ENCODE measurements at regions not wholly inside any gene's neighbourhood (a gene's known extent, or its start where the extent isn't known, plus 50 kb on each side); places are given as distances from the start of the nearest gene placed in this dataset.

DNA sequence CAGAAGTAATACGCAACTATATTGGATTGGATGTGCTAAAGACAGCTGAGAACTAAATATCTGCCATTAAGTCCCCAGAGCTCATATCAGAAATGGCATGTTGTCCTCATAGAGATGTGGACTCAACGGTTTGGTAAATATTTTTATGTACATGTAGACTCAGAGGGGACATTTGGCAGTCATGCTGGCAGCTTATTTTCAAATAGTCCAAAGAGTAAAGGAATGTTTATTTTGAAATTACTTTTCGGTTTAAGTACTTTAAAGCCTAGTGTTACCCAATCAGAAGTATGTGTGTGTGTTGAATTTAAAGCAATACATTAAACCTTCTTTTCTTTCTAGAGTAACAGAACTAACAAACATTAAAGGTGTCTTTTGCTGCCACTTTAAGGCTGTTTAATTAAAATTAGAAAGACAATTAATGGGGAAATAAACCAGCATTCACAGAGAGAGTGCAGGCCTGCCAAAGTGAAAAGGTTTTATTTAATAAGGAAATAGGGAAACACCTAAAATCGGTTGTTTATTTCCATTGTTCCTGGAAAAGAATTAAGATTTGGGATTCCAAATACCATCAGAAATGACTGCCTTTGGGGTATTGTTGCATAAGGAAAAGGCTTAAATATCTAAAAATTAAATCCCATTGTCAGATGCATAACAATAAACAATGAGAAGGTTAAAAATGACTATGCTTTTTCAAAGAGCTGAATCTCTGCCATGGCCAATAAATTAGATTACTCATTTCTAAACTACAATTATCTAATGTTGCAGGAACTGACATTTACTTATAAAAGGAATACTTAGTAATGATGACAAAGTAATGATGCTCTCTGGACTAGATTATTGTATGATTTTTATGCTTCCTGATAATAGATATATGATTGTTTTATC lies 113.4 kb upstream of the AHR start:
- no peak for ATAC-seq
- H3K9me3 ChIP-seq (ENCODE audit: control insufficient read depth, low read length, poor library complexity, severe bottlenecking): no peaks in the 10 kb centered on the region
- Mint-ChIP-seq H3K27ac (peak overlapping the region; percentile 77), H3K4me3 (no peak overlapping the region), H3K36me3 (ENCODE audit: low read depth) (no peaks in the 10 kb centered on the region), H3K4me1 (peaks cover 13% of the 10 kb centered on the region), H3K27me3 (no peaks in the 10 kb centered on the region)
- DNase-seq: no peak

DNA sequence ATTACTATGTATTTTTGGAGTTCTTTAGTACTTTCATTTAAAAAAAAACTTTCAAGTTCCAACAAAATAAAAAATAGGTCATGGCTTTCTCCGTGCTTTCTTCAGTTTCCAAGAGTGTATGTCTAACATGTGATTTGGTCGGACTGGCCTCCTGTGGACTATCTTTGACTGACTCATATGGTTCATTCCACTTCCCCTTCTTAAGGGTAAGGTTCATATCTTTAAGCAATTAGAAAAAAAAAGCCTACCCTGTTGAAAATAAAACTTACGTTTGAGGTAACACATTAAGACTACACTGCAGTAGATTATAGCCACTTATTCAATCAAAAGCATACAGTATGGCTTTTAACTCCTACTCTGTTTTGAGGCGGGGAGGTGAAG lies 112.8 kb upstream of the AHR start:
- DNase-seq: no peak
- H3K9me3 ChIP-seq (ENCODE audit: control insufficient read depth, low read length, poor library complexity, severe bottlenecking): no peaks in the 10 kb centered on the region
- H3K4me3 Mint-ChIP-seq: peak overlapping the region; percentile 31
- H3K4me1 Mint-ChIP-seq: peaks cover 13% of the 10 kb centered on the region
- H3K36me3 Mint-ChIP-seq (ENCODE audit: low read depth): no peaks in the 10 kb centered on the region
- ATAC-seq: peak; percentile 73
- no peaks in the 10 kb centered on the region for H3K27me3 Mint-ChIP-seq
- H3K27ac Mint-ChIP-seq: peak overlapping the region; percentile 77

DNA sequence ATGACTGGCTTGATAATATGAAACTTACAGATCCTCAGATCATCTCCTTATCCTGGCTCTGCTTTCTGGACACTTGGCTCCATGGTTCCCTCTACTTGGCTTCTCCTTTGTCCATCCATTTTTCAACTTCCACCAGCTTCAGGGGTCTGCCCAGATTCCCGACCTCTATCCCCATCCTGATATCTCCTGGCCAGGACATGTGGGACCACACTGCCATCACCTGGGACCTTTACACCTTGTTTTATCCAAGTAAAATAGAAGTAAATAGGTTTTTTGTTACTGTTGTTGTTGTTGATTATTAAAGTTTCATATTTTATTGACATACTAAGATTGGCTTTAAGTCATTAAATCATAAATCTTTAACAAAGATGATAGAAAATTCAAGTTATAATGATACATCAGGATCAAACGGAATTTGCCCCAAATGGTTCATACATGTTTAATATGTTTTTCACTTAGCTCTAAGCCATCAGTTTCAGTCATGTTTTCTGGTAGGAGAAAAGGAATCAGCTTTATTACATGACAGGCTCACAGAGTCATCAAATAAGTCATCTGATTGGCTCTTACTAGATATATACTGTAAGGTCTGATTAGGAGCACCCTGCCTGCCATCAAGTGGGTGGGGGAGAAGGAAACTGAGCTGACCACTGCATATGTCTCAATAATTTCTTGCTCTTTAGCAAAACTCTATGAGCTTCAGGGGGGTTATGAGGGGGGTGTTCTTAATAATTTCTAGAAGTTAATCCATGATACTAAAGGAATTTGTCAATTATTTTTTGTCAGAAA lies 111.5 kb upstream of the AHR start:
- no peaks in the 10 kb centered on the region for H3K9me3 ChIP-seq (ENCODE audit: control insufficient read depth, low read length, poor library complexity, severe bottlenecking)
- ATAC-seq: no peak
- Mint-ChIP-seq H3K27me3 (no peaks in the 10 kb centered on the region), H3K36me3 (ENCODE audit: low read depth) (no peaks in the 10 kb centered on the region), H3K4me1 (peaks cover 13% of the 10 kb centered on the region), H3K4me3 (no peak overlapping the region), H3K27ac (no peak overlapping the region)
- DNase-seq: no peak

DNA sequence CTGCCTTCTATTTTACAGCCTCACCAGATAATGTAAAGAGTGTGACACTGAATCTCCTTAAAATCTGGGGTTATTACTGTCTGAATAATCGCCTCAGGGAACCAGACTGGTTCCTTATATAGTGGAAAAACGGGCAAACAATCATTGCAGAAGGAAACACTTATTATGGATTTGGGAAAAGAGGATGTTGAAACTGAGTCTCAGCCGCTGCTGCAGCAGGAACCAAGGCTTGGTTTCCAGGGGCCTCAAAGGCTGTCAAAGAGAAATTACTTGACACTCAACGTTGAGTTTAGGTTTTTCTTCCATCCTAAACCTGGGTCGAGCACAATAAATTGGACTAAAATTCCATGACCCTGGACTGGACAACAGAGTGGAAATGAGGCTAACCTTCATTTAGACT lies 103.8 kb upstream of the AHR start:
- DNase-seq (no peak), ATAC-seq (no peak)
- Mint-ChIP-seq H3K27me3 (no peaks in the 10 kb centered on the region), H3K27ac (no peak overlapping the region), H3K4me3 (no peak overlapping the region), H3K4me1 (peaks cover 10% of the 10 kb centered on the region), H3K36me3 (ENCODE audit: low read depth) (no peaks in the 10 kb centered on the region)
- no peaks in the 10 kb centered on the region for H3K9me3 ChIP-seq (ENCODE audit: control insufficient read depth, low read length, poor library complexity, severe bottlenecking)

DNA sequence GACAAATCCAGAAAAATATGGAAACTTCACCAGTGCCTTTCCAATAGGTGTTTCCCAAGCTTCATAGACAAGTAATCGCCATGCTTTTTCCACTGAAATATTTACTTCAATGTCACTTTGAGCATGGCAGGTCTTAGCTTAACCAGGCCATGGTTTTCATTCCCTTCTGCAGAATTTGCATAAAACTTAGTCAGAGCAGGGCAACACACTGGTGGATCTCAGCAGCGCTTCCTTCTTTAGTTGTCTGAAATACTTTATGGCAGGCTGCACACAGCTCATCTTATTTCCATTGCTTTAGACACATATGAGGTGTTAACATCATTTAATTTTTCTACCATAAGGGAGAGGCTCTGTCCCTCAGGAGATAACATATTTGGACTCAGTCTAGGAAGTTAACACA lies 102.9 kb upstream of the AHR start:
- H3K27ac Mint-ChIP-seq: peak overlapping the region; percentile 61
- H3K4me1 Mint-ChIP-seq: peaks cover 10% of the 10 kb centered on the region
- H3K27me3 Mint-ChIP-seq: no peaks in the 10 kb centered on the region
- no peak for DNase-seq
- H3K4me3 Mint-ChIP-seq: no peak overlapping the region
- no peaks in the 10 kb centered on the region for H3K9me3 ChIP-seq (ENCODE audit: control insufficient read depth, low read length, poor library complexity, severe bottlenecking)
- peaks cover 3% of the 10 kb centered on the region for H3K36me3 Mint-ChIP-seq (ENCODE audit: low read depth)
- no peak for ATAC-seq

DNA sequence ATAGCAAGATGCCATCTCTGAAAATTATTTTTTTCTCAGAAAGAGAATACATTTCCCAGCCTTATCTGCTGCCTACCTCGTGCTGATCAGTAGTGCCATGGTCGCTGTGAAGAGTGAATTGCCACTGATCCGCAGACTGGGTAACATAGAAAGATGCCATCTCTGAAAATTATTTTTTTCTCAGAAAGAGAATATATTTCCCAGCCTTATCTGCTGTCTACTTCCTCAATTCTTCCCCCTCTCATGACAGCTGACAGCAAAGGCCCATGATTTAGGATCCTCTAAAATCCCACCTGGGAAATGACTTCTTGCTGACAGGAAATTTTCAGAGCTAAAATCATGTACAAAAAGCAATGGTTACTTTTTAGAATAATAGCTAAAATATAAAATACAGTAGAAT lies 92.5 kb upstream of the AHR start:
- H3K36me3 Mint-ChIP-seq (ENCODE audit: low read depth): peaks cover 5% of the 10 kb centered on the region
- H3K27ac Mint-ChIP-seq: no peak overlapping the region
- peaks cover 4% of the 10 kb centered on the region for H3K4me1 Mint-ChIP-seq
- H3K9me3 ChIP-seq (ENCODE audit: control insufficient read depth, low read length, poor library complexity, severe bottlenecking): no peaks in the 10 kb centered on the region
- H3K4me3 Mint-ChIP-seq: no peak overlapping the region
- DNase-seq: no peak
- ATAC-seq: no peak
- H3K27me3 Mint-ChIP-seq: no peaks in the 10 kb centered on the region

DNA sequence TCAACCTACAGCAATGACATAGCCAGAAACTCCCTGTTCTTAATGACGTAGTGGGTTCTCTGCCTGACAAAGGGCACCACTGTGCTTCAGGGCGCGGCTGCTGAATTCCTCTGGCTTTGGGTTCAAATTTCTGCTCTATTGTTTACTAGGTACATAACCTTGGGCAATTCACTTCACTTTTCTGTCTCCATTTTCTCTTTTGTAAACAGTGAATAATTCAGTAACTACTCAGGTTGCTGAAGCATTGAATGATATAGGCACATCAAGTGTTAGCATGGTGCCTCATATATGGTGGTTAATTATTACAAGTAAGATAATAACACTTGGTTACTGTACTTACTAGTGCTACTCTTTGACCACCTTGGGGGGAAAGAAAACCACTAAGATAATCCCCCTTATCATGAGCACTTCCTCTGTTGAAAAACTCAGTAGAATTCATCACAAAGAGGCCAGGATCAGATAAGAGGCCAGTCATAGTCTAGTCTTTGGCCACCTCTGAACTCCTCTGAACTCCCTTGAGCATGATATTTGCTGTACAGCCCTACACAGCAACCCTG lies 92.0 kb upstream of the AHR start:
- H3K9me3 ChIP-seq (ENCODE audit: control insufficient read depth, low read length, poor library complexity, severe bottlenecking): no peaks in the 10 kb centered on the region
- ATAC-seq (no peak), DNase-seq (no peak)
- Mint-ChIP-seq H3K36me3 (ENCODE audit: low read depth) (peaks cover 5% of the 10 kb centered on the region), H3K27me3 (no peaks in the 10 kb centered on the region), H3K4me3 (no peak overlapping the region), H3K4me1 (peaks cover 4% of the 10 kb centered on the region), H3K27ac (no peak overlapping the region)

DNA sequence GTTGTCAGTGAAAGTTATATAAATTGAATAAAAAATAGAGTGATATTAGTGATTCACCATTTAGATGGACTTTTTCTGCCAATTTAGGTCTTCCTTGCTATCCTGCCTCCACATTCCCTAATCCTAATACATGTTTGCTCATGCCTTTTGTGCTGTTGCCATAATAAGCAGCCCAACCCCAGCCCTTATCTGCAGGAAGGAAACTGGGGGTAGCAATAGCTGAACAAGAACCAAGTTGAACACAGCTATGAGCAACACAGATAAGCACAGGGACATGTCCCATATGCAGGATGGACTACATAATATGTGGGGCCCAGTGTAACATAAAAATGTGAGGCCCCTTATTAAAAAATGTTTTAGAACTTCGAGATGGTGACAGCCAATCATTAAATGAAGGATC lies 91.2 kb upstream of the AHR start:
- Mint-ChIP-seq H3K27ac (no peak overlapping the region), H3K4me3 (no peak overlapping the region), H3K36me3 (ENCODE audit: low read depth) (peaks cover 5% of the 10 kb centered on the region), H3K27me3 (no peaks in the 10 kb centered on the region), H3K4me1 (peaks cover 4% of the 10 kb centered on the region)
- ATAC-seq (no peak), DNase-seq (no peak)
- no peaks in the 10 kb centered on the region for H3K9me3 ChIP-seq (ENCODE audit: control insufficient read depth, low read length, poor library complexity, severe bottlenecking)

DNA sequence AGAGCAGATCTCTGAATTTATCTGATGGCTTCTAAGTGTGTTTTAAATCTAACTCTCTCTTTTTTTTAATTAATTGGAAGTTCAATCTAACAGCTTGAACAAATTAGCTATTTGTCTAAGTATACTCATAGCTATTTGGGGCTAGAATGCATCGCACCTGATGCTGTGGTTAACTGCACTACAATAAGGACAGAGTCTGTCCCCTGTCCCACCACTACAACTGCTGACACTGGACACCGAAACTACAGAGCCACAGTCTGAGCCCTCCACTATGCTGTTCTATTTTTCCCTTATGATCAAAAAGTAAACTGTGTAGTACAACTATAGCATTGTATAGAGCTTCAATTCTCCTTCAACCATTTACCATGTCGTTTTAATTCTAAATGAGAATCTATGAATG lies 89.4 kb upstream of the AHR start:
- Mint-ChIP-seq H3K36me3 (ENCODE audit: low read depth) (peaks cover 2% of the 10 kb centered on the region), H3K27me3 (no peaks in the 10 kb centered on the region), H3K4me3 (no peak overlapping the region), H3K4me1 (peaks cover 4% of the 10 kb centered on the region), H3K27ac (no peak overlapping the region)
- ATAC-seq (no peak), DNase-seq (no peak)
- no peaks in the 10 kb centered on the region for H3K9me3 ChIP-seq (ENCODE audit: control insufficient read depth, low read length, poor library complexity, severe bottlenecking)

DNA sequence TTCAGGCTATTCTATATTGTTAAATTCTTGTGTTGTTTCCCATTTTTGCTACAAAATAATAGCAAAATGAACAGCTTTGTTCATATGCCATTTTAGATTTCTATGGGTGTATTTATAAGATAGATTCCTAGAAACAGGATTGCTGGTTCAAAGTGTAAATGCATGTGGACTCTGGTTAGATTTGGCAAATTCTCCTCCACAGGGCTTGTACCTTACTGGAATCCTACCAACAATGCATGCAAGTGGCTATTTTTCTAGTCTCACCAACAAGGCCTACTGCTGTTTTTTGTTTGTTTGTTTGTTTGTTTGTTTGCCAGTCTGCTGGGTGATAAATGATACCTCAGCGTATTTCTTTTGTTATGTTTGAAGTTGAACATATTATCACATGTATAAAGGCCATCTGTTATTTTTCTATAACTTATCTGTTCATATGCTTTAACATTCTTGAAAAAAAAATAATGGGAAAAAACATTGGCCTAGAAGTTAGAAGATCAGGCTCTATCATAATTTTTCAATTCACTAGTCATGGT lies 87.1 kb upstream of the AHR start:
- DNase-seq (no peak), ATAC-seq (no peak)
- Mint-ChIP-seq H3K27ac (no peak overlapping the region), H3K27me3 (no peaks in the 10 kb centered on the region), H3K36me3 (ENCODE audit: low read depth) (peaks cover 3% of the 10 kb centered on the region), H3K4me1 (peaks cover 4% of the 10 kb centered on the region), H3K4me3 (no peak overlapping the region)
- H3K9me3 ChIP-seq (ENCODE audit: control insufficient read depth, low read length, poor library complexity, severe bottlenecking): no peaks in the 10 kb centered on the region

DNA sequence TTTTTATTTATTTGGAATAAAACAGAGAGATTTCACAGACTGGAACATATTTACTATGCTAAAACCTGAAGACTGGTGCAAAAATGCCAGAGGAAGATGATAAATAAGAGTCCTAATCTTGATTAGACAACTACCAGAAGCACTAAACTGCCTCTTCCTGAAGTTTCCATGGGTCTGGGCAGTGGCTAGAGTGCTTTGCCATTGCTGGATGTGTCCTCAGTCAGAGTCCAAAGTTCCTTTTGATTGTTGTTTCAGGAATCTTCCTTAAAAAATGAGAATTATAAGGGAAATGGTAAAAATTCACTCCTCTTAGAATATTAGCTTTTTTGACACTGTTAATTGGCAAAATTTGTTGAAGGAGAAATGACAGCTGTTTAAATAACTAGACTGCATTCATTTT lies 86.3 kb upstream of the AHR start:
- H3K27me3 Mint-ChIP-seq: no peaks in the 10 kb centered on the region
- peaks cover 3% of the 10 kb centered on the region for H3K4me1 Mint-ChIP-seq
- H3K4me3 Mint-ChIP-seq: no peak overlapping the region
- peaks cover 4% of the 10 kb centered on the region for H3K36me3 Mint-ChIP-seq (ENCODE audit: low read depth)
- H3K9me3 ChIP-seq (ENCODE audit: control insufficient read depth, low read length, poor library complexity, severe bottlenecking): no peaks in the 10 kb centered on the region
- H3K27ac Mint-ChIP-seq: no peak overlapping the region
- ATAC-seq: no peak
- no peak for DNase-seq

DNA sequence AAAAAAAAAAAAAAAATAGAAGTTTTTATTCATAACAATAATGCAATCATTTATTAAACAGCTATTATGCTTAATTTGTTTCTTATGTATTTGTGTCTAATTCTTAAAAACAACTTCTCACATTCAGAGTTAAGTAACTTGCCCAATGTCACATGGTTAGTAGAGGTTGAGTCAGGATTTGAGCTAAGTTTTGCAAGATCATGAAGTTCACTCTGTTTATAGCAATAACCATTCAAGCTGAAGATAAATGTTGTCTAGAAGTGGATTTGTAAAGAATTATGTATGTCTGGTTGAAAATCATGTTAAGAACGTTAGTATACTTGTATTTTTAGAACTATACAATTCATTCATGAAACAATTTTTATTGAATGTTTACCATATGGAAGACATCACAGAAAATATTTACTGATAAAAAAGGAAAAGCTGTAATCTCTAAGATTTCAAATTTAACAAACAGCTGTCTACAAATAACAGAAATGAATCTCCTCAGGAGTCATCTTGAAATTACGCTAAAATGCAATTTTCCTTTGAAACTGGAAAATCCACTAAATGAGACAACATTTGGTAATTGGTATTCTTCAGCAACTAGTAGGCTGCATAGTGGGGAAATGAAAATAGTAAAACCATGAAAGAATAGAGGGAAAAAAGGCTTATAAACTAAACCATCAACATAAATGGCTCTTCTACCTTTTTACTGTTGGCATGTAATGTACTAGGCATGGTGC lies 70.5 kb upstream of the AHR start:
- H3K27me3 Mint-ChIP-seq: no peaks in the 10 kb centered on the region
- H3K9me3 ChIP-seq (ENCODE audit: control insufficient read depth, low read length, poor library complexity, severe bottlenecking): no peaks in the 10 kb centered on the region
- peaks cover 5% of the 10 kb centered on the region for H3K36me3 Mint-ChIP-seq (ENCODE audit: low read depth)
- no peaks in the 10 kb centered on the region for H3K4me1 Mint-ChIP-seq
- H3K4me3 Mint-ChIP-seq: no peak overlapping the region
- ATAC-seq (no peak), DNase-seq (no peak)
- H3K27ac Mint-ChIP-seq: no peak overlapping the region

DNA sequence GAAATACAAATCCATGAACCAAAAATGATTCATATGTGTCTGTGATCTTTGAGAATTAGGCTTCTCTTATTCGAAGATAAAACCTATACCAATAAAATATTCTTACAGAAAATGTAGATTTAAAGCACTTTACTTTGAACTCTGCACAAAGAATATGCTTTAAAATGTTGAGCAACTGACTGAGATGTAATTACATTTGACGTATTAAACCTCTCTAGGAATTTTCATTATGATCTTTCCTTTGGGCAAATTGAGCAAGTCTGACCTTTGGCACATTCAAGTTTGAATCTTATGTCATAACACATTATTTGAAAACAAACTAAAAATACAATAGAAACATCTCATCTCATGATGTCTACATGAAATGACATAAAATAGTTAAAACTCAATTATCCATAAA lies 69.2 kb upstream of the AHR start:
- Mint-ChIP-seq H3K27me3 (no peaks in the 10 kb centered on the region), H3K36me3 (ENCODE audit: low read depth) (peaks cover 5% of the 10 kb centered on the region), H3K4me3 (no peak overlapping the region), H3K27ac (no peak overlapping the region), H3K4me1 (peaks cover 6% of the 10 kb centered on the region)
- no peak for ATAC-seq
- no peaks in the 10 kb centered on the region for H3K9me3 ChIP-seq (ENCODE audit: control insufficient read depth, low read length, poor library complexity, severe bottlenecking)
- no peak for DNase-seq
